ENCODE measurements at regions not wholly inside any gene's neighbourhood (a gene's known extent, or its start where the extent isn't known, plus 50 kb on each side); places are given as distances from the start of the nearest gene placed in this dataset.

- no peak overlapping the region for H3K9ac ChIP-seq (ENCODE audit: low read length)
- ChIA-PET CTCF (no interaction called here), POLR2A (no interaction called here)
- Mint-ChIP-seq H3K4me3 (no peak overlapping the region), H3K9me3 (ENCODE audit: insufficient read depth) (no peaks in the 10 kb centered on the region), H3K4me1 (no peaks in the 10 kb centered on the region), H3K27ac (no peak overlapping the region), H3K27me3 (no peaks in the 10 kb centered on the region)
- intact Hi-C loops (cut with micrococcal nuclease), result no loop called here
- TF ChIP-seq, protein P1, sequence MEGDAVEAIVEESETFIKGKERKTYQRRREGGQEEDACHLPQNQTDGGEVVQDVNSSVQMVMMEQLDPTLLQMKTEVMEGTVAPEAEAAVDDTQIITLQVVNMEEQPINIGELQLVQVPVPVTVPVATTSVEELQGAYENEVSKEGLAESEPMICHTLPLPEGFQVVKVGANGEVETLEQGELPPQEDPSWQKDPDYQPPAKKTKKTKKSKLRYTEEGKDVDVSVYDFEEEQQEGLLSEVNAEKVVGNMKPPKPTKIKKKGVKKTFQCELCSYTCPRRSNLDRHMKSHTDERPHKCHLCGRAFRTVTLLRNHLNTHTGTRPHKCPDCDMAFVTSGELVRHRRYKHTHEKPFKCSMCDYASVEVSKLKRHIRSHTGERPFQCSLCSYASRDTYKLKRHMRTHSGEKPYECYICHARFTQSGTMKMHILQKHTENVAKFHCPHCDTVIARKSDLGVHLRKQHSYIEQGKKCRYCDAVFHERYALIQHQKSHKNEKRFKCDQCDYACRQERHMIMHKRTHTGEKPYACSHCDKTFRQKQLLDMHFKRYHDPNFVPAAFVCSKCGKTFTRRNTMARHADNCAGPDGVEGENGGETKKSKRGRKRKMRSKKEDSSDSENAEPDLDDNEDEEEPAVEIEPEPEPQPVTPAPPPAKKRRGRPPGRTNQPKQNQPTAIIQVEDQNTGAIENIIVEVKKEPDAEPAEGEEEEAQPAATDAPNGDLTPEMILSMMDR (IDR thresholded peaks at IDR 0.05), result no peak
- TF ChIP-seq EZH2 (IDR thresholded peaks at IDR 0.05; ENCODE audit: borderline replicate concordance, insufficient read depth, low read depth, low read length, poor library complexity, severe bottlenecking), result no peak
- no peak overlapping the region for H3K27ac ChIP-seq (ENCODE audit: low read length in 2 of 2)
- no peaks in the 10 kb centered on the region for H3K9me3 ChIP-seq (ENCODE audit: control extremely low read depth in 1 of 3, control insufficient read depth in 2 of 3, insufficient read depth in 1 of 3, low read length in 2 of 3)
- no peak overlapping the region for H2AFZ ChIP-seq (ENCODE audit: insufficient read depth, low read depth, low read length, poor library complexity, severe bottlenecking)
- H3K4me2 ChIP-seq (replicated peaks; ENCODE audit: low read depth, low read length, poor library complexity, severe bottlenecking), result no peak overlapping the region
- WGBS (ENCODE audit: insufficient coverage), result no CpG with 5 or more reads among the region's 3 CpGs
- ATAC-seq (ENCODE audit: low read depth) (no peak), DNase-seq (no peak)
- H3K79me2 ChIP-seq (ENCODE audit: control insufficient read depth, insufficient read depth, low read length), result no peaks in the 10 kb centered on the region
- no peaks in the 10 kb centered on the region for H3K27me3 ChIP-seq (replicated peaks in 1 of 4; ENCODE audit: control extremely low read depth in 1 of 4, control insufficient read depth in 3 of 4, insufficient read depth in 4 of 4, low read length in 3 of 4)
- H3K4me1 ChIP-seq (ENCODE audit: control insufficient read depth in 2 of 2, insufficient read depth in 2 of 2, low read length in 2 of 2), result no peaks in the 10 kb centered on the region
- H4K20me1 ChIP-seq (ENCODE audit: control insufficient read depth, insufficient read depth, low read length, poor library complexity, severe bottlenecking), result no peaks in the 10 kb centered on the region
- no peak overlapping the region for H3K4me3 ChIP-seq (ENCODE audit: control extremely low read depth in 1 of 5, extremely low read depth in 1 of 5, insufficient read depth in 1 of 5, low read depth in 2 of 5, low read length in 4 of 5)
- H3K36me3 ChIP-seq (replicated peaks in 1 of 2; ENCODE audit: control extremely low read depth in 1 of 2, control insufficient read depth in 1 of 2, extremely low read depth in 1 of 2, insufficient read depth in 2 of 2, low read length in 1 of 2), result no peaks in the 10 kb centered on the region
Measured at GRCh38 chrX:36856849-36857248, 151.3 kb upstream of the FAM47C start.

DNA sequence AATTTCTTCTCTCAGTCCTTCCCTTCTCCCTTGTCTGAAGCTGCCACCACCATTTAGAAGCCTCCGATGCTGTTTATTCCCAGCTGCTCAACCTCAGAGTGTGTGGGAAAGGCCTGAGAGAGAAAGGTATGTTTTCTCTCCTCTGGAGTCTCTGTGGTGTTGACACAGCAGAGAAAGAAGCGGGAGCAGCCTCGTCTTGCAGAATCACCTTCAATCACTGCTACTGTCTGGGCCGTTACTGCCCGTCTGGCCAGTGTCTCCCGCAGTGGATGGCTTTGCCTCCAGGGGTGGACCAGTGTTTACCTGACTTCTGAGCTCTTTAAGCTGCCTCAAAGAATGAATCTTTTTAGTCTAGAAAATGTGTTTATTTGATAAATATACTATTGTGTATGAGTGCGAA is 148.9 kb upstream of the FAM47C start:
- TF ChIP-seq EZH2 (IDR thresholded peaks at IDR 0.05; ENCODE audit: borderline replicate concordance, insufficient read depth, low read depth, low read length, poor library complexity, severe bottlenecking), result no peak
- TF ChIP-seq, protein P1 (IDR thresholded peaks at IDR 0.05), result no peak
- Histone ChIP-seq H3K79me2 (ENCODE audit: control insufficient read depth, insufficient read depth, low read length) (no peaks in the 10 kb centered on the region), H3K9me3 (ENCODE audit: control extremely low read depth in 1 of 3, control insufficient read depth in 2 of 3, insufficient read depth in 1 of 3, low read length in 2 of 3) (no peaks in the 10 kb centered on the region), H3K36me3 (replicated peaks in 1 of 2; ENCODE audit: control extremely low read depth in 1 of 2, control insufficient read depth in 1 of 2, extremely low read depth in 1 of 2, insufficient read depth in 2 of 2, low read length in 1 of 2) (no peaks in the 10 kb centered on the region), H3K27ac (ENCODE audit: low read length in 2 of 2) (no peak overlapping the region), H4K20me1 (ENCODE audit: control insufficient read depth, insufficient read depth, low read length, poor library complexity, severe bottlenecking) (no peaks in the 10 kb centered on the region), H3K4me3 (ENCODE audit: control extremely low read depth in 1 of 5, extremely low read depth in 1 of 5, insufficient read depth in 1 of 5, low read depth in 2 of 5, low read length in 4 of 5) (no peak overlapping the region), H3K9ac (ENCODE audit: low read length) (no peak overlapping the region), H2AFZ (ENCODE audit: insufficient read depth, low read depth, low read length, poor library complexity, severe bottlenecking) (no peak overlapping the region), H3K27me3 (replicated peaks in 1 of 4; ENCODE audit: control extremely low read depth in 1 of 4, control insufficient read depth in 3 of 4, insufficient read depth in 4 of 4, low read length in 3 of 4) (no peaks in the 10 kb centered on the region), H3K4me2 (replicated peaks; ENCODE audit: low read depth, low read length, poor library complexity, severe bottlenecking) (no peak overlapping the region), H3K4me1 (ENCODE audit: control insufficient read depth in 2 of 2, insufficient read depth in 2 of 2, low read length in 2 of 2) (no peaks in the 10 kb centered on the region)
- ATAC-seq (ENCODE audit: low read depth) (no peak), DNase-seq (no peak)
- Mint-ChIP-seq H3K4me1 (no peaks in the 10 kb centered on the region), H3K27me3 (no peaks in the 10 kb centered on the region), H3K9me3 (ENCODE audit: insufficient read depth) (no peaks in the 10 kb centered on the region), H3K4me3 (no peak overlapping the region), H3K27ac (no peak overlapping the region)
- ChIA-PET POLR2A (no interaction called here), CTCF (no interaction called here)
- intact Hi-C loops (cut with micrococcal nuclease), result no loop called here
- whole genome bisulfite sequencing (ENCODE audit: insufficient coverage), result no CpG with 5 or more reads among the region's 7 CpGs

All from B cell (primary cell).